ENCODE measurements at regions not wholly inside any gene's neighbourhood (a gene's known extent, or its start where the extent isn't known, plus 50 kb on each side); places are given as distances from the start of the nearest gene placed in this dataset.
"Not testable (repeated sequence)": the region's sequence is repeated elsewhere in the genome, so short reads cannot be mapped to it uniquely, and the experiment has no call there.

DNA sequence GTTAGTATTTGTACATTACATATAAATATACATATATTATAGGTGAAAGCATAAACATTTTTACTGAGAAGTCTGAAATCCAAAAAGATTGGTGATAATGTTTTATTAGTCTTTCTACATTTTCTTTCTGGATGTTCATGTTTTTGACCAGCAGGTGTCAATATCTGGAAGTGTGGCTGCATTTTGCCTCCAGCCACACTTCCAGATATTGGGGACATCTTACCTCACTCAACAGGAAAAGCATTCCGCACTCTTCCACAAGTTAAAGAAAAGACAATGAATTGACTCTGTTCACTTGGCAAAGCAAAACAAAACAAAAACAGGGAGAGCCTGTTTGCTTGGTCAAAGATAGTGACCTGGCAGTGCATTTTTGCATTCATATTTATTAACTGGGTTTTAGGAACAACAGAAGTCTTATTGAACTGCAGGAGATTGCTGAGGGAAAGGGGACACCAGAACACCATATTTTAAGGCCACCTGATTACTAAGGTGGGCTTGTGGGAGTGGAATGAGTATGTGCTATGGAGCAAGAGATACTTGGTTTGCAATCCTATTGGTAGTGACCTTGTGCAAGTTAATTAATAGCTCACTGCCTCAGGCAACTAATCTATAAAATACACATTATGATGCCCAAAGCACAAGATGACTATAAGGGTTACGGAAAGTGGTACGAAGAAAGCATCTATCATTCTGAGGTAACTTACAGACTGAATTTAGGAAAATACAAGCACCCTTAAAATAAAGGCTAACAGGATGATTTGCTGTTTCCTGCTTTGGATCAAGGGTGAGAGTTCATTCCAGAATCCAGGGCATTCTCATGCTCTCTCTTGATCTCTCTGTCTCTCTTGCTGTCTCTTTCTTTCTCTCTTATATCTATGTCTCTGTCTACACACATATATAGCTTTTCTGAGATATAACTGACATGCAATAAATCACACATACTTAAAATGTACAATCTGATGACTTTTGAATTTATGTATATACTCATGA lies 389.9 kb upstream of the EMCN start:
- TF ChIP-seq, protein P1, sequence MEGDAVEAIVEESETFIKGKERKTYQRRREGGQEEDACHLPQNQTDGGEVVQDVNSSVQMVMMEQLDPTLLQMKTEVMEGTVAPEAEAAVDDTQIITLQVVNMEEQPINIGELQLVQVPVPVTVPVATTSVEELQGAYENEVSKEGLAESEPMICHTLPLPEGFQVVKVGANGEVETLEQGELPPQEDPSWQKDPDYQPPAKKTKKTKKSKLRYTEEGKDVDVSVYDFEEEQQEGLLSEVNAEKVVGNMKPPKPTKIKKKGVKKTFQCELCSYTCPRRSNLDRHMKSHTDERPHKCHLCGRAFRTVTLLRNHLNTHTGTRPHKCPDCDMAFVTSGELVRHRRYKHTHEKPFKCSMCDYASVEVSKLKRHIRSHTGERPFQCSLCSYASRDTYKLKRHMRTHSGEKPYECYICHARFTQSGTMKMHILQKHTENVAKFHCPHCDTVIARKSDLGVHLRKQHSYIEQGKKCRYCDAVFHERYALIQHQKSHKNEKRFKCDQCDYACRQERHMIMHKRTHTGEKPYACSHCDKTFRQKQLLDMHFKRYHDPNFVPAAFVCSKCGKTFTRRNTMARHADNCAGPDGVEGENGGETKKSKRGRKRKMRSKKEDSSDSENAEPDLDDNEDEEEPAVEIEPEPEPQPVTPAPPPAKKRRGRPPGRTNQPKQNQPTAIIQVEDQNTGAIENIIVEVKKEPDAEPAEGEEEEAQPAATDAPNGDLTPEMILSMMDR (IDR thresholded peaks at IDR 0.05; ENCODE audit: control insufficient read depth, extremely low read depth, insufficient read depth), result peak; percentile 41
- DNase-seq (ENCODE audit: low read depth), result peak; percentile 59
- H3K4me3 ChIP-seq (ENCODE audit: low read depth, low read length), result no peak overlapping the region

DNA sequence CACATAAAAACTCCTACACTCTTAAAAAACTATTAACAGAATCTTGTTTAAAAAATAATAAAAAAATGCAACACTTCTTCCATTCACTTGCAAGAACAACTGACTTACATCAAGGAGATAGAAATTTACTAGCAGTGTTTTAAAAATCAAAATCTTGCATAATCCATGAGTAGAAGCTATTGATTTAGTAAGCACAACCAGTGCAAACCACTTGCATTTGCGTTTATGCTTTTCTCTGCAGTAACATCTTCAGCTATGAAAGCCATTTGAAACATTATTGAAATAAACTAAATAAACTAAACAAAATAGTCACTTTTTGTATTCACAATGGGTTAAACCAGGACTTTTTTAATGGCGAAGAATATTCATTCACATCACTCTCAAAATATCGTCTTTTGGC lies 389.2 kb upstream of the EMCN start:
- TF ChIP-seq, protein P1 (IDR thresholded peaks at IDR 0.05; ENCODE audit: control insufficient read depth, extremely low read depth, insufficient read depth), result no peak
- no peak for DNase-seq (ENCODE audit: low read depth)
- H3K4me3 ChIP-seq (ENCODE audit: low read depth, low read length), result no peak overlapping the region

DNA sequence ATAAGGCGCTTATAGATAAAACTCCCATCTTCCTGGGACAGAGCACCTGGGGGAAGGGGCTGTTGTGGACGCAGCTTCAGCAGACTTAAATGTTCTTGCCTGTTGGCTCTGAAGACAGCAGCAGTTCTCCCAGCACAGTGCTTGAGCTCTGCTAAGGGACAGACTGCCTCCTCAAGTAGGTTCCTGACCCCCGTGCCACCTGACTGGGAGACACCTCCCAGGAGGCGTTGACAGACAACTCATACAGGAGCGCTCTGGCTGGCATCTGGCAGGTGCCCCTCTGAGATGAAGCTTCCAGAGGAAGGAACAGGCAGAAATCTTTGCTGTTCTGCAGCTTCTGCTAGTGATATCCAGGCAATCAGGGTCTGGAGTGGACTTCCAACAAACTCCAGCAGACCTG lies 383.1 kb upstream of the EMCN start:
- not testable (repeated sequence) for DNase-seq (ENCODE audit: low read depth); H3K4me3 ChIP-seq (ENCODE audit: low read depth, low read length)

DNA sequence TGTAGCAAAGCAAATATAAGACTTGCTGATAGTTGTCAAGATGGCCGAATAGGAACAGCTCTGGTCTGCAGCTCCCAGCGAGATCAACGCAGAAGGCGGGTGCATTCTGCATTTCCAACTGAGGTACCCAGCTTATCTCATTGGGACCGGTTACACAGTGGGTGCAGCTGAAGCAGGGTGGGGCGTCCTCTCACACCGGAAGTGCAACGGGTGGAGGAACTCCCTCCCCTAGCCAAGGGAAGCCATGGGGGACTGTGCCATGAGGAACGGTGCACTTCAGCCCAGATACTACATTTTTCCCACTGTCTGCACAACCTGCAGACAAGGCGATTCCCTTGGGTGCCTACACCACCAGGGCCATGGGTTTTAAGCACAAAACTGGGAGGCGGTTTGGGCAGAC lies 382.3 kb upstream of the EMCN start:
- TF ChIP-seq, protein P1 (IDR thresholded peaks at IDR 0.05; ENCODE audit: control insufficient read depth, extremely low read depth, insufficient read depth), result no peak
- no peak overlapping the region for H3K4me3 ChIP-seq (ENCODE audit: low read depth, low read length)
- DNase-seq (ENCODE audit: low read depth), result no peak

DNA sequence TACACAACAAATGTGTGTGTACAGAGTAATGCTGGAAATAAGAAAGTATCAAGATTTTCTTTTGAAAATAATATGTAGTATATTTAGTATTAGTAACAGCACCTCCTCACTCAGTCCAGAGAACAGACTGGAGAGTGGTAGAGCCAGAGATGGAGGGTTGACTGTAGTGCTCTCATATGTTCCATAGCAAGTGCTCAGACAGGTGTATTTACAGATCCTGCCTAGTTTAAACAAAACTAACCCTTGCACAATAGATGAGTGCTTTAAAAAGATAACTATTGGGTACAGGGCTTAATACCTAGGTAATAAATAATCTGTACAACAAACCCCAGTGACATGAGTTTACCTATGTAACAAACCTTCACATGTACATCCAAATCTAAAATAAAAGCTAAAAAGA lies 381.0 kb upstream of the EMCN start:
- H3K4me3 ChIP-seq (ENCODE audit: low read depth, low read length), result no peak overlapping the region
- peak; percentile 80 for DNase-seq (ENCODE audit: low read depth)
- TF ChIP-seq, protein P1 (IDR thresholded peaks at IDR 0.05; ENCODE audit: control insufficient read depth, extremely low read depth, insufficient read depth), result no peak

DNA sequence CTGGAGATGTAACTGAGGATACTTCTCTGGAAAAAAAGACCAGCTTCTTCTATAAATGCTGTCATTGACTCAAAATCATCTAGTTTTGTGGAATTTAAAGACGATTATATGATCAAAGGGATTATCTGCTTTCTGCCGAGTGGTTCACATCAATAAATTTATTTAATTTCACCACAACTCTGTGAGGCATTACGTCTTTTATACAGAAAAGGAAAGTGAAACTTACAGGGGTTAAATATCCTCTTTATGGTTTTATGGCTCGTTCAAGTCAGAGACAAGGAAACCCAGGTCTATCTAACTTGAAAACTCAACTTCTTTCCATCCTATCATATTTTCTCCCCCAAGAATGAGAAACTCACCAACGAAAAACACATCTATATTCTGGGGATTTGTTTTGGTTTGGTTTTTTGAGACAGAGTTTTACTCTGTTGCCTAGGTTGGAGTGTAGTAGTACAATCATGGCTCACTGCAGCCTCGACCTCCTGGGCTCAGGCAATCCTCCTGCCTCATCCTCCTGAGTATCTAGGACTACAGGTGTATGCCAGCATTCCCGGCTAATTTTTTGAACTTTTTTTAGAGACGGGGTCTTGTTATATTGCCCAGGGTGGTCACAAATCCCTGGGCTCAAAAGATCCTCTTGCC lies 377.9 kb upstream of the EMCN start:
- no peak overlapping the region for H3K4me3 ChIP-seq (ENCODE audit: low read depth, low read length)
- no peak for DNase-seq (ENCODE audit: low read depth)
- TF ChIP-seq, protein P1 (IDR thresholded peaks at IDR 0.05; ENCODE audit: control insufficient read depth, extremely low read depth, insufficient read depth), result no peak

DNA sequence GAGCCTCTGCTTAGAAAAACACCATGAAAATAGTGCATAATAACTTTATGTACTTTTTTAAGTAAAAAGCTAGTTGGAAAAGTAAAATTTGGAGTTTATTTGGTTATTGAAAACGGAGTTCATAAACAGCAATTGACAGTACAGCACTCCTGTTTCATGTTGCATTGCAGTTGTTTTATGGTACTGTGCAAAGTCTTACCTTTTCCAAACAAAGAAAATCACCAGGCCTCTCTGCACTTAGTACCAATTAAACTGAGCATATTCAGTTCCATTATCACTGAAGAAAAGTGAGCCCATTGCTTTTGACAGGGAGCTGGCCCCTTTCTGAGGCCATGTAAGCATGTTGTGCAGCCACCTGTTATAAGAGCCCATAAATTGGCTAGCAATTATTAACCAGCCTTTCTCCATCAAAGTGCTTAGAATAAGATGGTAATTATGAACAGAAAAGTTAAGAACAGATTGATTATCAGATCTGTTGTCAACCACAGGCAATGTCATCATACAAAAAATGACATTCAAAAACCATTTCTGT lies 376.6 kb upstream of the EMCN start:
- TF ChIP-seq, protein P1 (IDR thresholded peaks at IDR 0.05; ENCODE audit: control insufficient read depth, extremely low read depth, insufficient read depth), result no peak
- no peak overlapping the region for H3K4me3 ChIP-seq (ENCODE audit: low read depth, low read length)
- no peak for DNase-seq (ENCODE audit: low read depth)

Data from LNCaP clone FGC (cell line).